GM21526 (cell line): ENCODE measurements at regions not wholly inside any gene's neighbourhood (a gene's known extent, or its start where the extent isn't known, plus 50 kb on each side); places are given as distances from the start of the nearest gene placed in this dataset.
A peak's percentile ranks its signal among the peaks of the same experiment; 100 is the strongest.

Experiments used
- ATAC-seq: cut with Tn5 transposase; IDR thresholded peaks from one replicate; pipeline ENCODE4 v1.9.1; 2021; ENCODE audit warnings: moderate library complexity; ENCODE audit not compliant: unreplicated experiment, low FRiP score

DNA sequence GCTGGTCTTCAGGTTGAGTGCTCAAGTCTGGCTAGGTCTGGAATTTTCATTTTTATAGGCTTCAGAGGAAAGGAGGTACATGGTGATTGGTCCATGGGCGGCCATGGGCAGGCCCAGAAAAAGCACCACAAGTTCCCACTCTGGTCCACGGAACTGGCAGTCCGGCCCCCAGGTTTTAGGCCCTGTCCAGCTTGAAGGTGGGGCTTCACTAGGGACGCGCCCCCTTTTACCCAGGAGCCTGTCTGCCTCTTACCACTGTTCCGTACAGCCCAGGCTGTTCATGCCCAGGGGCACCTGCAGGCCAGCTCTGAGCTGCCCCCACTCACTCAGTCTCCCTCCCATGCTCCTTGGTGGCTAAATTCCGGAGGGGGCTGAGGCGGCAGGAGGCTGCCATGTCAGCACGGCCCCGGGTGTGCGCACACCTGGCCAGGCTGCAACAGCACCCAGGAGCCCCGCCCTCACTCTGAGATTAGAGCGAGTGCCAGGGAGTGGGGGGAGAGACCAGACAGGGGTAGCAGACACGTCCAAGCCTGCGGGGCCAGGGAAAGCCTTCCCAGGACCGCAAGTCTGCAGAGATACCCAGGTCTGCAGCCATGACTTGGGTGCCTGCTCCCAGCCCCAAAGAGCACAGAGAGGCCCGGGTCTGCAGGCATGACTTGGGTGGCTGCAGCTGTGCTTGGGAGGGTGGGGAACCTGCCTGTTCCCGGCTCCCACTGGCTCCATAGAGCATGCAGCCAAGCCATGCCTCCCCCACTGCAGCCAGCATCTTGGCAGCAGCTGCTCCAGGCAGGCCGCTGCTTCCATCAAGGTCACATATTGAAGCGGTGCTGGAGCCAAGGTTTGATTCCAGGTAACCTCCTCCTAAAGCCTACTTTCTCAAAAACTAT, 390.2 kb upstream of the SGCD start:
- ATAC-seq, result no peak

DNA sequence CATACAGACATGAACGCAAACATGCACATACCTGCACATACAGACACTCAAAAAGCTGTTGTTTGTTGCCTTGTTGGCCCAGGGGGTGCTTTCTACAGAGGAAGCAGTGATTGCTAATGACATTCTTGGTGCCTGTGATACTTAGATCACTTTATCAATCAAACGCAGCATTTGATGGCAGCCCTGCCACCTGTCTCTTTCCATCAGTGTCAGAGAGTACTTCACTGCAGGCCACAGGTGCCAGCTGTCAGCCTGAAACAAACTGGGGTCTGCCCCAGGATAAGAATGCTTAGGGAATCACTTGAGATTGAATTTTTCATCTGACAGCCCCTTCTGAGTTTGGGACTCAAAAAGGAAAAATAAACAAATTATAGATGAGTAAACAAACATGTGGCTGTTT, 388.9 kb upstream of the SGCD start:
- no peak for ATAC-seq

DNA sequence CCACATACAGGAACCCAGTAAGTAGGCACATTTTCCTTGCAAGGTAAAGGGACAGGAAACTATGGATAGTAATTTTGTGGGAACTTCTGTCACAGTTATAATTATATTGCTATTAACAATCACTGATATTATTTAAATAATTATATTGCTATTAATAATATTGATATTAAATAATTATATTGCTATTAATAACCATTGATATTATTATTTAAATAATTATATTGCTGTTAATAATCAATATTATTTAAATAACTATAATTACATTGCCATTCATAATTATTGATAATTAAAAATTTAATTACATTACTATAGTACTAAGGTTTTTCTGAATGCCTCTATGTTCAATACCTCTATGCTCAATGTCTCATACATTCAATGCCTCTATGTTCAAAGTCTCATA, 385.6 kb upstream of the SGCD start:
- ATAC-seq, result no peak

DNA sequence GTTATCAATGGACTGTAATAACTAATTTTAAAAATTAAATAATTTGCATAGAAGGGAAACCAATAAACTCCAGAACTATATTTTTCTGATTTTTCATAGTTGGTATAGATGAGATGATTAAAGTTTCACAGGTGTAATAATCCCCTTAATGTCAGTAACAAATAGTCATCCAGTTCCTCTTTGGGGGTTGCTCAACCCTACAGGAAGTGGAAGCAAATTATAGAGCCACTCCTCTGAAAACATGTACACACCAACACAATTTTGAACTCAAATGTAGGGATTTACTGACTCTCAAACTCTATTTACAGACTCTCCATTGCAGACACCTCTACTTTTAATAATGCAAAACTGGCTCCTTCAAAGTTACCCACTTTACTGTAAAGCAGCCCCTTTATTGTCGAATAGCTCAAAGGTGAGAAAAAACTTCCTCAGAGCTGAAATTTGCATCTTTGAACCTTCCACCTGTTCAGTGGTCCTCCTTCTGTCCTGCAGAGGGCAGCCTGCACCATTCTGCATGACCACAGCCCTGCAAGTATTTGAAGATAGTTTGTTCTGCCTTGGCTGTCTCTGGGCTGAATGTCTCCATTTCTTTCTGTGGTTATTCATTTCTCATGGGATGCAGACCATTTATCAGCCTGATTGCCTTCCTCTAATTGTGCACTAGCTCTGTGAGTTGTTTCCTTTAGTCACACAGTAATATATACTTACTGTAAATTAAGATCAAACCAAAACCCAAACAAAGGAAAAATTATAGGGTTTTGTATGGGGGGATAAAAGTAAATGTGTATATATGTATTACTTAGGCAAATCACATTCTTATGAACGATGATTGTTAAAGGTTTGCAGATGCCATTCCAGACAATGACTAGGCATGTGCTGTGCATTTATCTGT, 383.2 kb upstream of the SGCD start:
- peak; percentile 96 for ATAC-seq

DNA sequence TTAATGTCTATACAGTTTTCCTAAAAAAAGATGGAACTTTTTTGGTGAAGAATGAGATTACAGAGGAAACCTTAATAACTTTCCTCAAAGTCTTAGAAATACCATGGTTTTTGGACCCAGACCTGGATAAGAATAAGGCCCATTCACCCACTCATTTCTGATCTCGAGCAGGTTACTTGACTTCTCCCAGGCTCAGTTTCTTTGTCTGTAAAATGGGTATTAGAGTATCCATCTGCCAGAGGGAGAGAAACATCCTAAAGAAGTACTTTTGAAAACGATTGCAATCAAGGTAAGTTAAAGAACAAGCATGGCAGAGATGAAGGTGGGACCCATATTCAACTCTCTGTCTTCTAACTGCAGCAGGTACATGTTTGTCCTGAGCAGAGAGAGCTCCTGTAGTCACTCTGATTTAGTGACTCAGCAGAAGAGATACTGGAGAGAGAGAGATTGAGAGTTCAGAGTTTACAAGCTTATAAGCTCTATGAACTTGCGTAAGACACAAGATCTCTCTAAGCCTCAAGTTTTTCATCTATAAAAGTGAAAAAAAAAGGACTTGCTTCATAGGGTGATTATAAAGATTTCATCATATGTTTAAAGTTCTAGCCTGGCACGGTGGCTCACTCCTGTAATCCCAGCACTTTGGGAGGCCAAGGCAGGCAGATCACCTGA, 379.4 kb upstream of the SGCD start:
- no peak for ATAC-seq

DNA sequence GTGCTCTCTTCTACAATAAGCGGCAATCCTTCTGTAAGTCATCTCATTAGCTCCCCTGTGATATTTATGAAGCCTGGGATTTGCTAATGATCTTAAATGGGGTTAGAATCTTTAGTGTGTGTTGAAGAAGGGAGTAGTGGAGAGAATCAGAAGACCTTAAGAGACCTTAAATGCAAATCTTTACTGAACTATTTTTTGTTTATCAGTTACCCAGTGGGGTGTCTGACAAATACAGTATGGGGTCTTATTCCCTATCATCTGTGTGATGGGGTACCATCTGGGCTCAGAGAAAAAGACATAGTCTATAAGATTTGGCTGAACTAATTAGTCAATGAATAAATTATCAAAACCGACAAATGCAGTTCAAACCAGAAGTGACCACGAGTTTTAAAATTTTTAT, 378.4 kb upstream of the SGCD start:
- ATAC-seq, result no peak

DNA sequence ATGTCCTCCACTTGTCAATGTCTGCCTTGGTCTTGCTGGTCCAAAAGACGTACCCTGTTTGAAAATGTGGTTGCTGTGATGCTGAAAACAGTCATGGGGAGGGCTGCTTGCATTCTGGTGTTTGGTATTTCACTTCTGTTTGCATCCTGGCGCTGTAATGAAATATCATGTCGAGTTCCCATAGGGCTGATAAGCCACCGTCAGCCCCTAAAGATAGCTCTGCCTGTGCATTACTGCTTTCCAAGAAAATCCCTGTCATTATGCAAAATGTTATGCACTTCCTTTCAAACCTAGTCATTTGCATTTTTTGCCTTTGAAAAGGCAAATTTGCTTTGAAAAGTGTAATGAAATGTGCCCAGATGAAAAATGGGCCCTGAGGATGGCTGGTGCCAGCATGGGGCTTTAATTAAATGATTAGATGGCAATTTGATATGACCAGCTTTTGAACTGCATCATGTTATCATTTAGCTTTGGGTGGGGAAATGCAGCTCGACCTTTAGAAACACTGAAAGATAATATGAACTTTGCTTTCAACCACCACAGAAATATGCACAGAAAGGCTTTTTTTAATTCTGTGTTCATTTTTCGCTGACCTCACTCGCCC, 374.4 kb upstream of the SGCD start:
- ATAC-seq, result no peak

DNA sequence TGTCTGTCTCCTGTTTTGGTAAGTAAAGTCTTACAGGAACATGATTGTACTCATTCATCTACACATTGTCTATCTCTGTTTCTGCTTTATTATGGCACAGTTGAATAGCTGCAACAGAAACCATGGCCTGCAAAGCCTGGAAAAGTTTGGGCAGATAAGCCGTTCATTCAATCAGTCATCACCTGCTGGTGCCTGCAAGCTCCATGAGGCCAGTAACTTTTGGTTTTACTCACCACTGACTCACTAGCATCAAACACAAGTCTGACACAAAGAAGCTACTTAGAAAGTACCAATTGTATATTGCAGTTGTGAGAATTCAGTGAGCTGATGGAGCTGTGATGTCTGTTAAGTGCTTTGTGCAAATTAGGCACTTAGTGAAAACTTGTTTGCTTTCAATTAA, 373.6 kb upstream of the SGCD start:
- no peak for ATAC-seq

DNA sequence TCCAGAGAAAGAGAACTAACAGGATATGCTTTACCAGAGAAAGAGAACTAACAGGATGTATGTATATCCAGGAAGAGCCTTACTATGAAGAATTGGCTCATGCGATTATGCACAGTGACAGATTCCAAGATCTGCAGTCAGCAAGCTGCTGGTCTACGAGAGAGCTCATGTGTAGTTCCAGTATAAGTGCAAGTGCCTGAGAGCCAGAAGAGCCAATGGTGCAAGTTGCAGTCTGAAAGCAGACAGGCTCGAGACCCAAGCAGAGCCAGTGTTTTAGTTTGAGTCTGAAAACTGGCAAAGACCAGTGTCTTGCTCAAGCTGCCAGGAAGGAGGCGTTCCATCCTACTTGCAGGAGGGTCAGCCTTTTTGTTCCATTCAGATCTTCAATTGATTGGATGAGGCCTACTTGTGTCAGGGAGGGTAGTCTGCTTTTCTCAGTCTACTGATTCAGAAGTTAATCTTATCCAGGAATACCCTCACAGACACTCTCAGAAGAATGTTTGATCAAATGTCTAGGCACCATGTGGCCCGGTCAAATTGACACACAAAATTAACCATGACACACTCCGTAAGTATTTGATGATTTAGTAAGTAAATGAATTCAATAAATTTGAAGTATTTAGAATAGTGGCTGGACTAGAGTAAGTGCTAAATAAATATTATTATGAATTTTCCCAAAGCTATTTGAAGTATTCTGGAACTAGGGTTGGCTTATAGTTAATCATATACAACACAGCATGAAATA, 372.1 kb upstream of the SGCD start:
- no peak for ATAC-seq

DNA sequence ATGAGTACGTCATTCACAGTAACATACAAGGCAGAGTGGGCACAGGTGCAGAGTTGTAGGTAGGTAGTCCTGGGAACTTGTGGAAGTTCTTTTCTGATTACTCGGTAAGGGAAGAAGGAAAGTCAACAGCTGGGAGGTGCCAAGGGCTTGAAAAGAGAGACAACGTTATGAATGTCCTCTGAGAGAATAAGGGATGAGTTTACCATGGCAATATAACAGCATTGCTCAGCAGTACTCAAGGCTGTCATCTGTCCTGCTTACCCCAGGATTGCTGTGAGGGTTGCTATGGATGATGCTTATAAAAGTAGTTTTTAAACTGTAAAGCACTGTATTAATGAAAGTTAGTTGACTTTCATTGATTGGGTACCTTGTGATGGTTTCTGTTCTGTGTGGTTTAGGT, 369.1 kb upstream of the SGCD start:
- no peak for ATAC-seq

DNA sequence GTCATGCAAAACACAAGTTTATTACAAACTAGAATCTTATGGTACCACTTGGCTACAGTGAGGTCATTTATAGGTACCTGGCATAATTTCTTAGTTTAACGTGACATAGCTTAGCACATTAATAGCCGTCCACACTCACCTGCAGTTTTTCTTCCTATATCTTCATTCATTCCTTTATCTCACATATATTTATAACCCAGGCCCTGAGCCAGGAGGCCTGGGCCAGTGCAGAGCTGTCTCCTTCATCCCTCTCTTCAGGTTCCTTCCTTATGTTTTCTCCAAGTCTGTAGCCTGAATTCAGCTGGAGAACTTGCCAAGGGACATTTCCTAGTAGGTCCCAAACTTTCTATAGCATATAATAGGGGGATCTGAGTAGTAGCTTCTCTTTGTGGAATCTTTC, 367.9 kb upstream of the SGCD start:
- no peak for ATAC-seq

DNA sequence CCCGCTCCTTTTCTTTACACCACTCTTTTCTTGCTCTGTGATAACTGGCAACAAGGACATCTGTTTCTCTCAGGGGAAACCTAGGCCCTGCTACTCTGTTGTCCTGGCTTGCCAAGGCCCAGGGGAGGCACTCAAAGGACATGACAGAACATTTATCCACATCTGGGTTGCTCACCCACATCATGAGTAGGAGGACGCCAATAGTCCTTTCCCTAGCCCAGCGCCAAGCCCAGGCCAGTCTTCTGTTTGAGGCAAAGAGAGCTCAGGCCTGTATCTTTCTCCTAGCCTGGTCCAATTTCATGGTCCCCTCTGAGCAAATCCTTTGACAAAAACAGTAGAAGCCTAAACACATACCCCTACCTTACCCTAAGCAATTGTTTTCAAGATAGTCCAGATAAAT, 366.8 kb upstream of the SGCD start:
- ATAC-seq, result no peak

DNA sequence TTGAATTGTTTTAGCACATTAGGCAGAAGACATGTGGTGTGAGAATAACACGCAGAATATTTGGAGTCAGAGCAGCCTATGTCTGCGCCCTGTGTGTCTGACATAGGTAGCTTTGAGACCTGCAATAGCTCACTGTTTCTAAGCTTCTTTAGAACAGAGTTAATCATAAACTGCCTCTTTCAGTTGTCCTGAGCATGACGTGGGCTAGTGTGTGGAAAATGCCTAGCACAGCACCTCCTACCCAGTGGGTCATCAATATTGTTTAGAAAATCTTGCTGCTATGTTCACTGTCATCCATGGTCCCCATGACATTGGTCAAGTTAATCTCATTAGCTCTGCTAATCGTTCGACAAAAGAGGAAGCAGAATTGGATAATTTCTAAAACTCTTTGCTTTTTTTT, 357.4 kb upstream of the SGCD start:
- no peak for ATAC-seq

DNA sequence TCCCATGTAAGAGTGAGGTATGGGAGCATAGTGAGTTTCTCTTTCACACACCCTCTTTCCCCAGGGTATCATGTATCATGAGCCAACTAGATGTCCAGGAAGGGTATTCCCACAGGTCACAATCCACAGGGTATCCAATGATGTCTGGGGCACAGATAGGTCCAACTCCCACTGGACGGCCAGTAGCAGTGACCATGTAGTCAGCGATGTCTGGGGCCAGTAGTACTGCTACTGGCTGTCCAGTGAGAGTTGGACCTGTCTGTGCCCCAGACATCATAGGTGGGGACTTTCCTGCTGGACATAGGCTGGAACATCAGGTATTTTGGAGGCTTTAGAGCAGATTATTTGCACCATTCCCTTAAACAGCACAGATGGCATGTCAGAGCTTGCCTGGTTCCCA, 352.6 kb upstream of the SGCD start:
- no peak for ATAC-seq

DNA sequence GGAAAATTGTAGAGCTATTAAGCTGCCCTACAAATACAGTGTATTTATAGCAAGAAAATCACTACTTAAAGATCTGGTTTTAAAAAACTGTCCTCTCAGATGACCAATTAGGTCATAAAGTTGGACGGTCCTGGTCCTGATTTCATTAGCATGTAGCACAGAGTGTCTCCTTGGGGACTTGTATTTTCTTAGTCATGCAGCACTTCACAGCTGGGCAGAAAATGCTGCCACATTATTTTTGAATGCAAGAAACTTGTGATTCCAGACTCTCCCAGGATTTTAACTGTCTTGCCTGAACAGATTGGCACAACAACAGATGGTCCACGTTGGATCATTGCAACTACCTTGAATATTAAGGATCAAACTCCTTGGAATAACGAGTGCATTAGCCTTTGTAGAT, 348.1 kb upstream of the SGCD start:
- ATAC-seq, result no peak

DNA sequence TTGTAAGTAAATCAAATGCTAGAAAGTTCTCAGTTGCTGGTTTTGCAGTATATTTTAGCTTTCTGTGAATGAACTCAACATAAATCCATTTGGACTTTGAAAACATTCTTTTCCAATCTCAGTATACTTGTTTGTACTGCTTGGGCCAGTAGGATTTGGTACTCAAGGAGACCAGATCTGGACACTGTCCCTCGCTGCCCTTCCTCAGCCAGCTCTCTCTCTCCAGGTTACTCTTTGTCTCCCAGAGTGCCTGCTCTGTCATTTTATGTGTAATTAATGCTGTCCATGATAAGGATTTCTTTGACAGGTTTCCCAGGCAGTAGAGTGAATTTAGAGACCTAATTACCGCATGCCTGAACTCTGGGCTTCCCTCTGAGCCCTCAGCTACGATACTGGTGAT, 344.6 kb upstream of the SGCD start:
- ATAC-seq, result no peak

DNA sequence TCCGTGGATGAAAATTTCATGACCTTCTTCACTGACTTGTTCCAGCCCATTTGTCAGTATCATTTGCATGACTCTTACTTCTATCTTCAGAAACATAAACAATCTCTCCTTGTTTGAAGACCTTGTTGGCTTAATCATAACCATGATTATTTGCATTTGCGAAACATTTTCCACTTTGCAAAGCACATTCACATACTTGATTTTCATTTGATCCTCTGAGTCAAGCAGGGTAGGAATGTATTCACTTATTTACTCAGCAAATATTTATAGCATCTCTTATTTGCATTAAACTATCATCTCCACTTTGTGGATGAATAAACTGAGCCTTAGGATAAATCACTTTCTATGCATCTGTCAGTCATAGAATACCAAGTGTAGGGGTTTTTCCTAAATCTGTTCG, 343.0 kb upstream of the SGCD start:
- ATAC-seq, result no peak

DNA sequence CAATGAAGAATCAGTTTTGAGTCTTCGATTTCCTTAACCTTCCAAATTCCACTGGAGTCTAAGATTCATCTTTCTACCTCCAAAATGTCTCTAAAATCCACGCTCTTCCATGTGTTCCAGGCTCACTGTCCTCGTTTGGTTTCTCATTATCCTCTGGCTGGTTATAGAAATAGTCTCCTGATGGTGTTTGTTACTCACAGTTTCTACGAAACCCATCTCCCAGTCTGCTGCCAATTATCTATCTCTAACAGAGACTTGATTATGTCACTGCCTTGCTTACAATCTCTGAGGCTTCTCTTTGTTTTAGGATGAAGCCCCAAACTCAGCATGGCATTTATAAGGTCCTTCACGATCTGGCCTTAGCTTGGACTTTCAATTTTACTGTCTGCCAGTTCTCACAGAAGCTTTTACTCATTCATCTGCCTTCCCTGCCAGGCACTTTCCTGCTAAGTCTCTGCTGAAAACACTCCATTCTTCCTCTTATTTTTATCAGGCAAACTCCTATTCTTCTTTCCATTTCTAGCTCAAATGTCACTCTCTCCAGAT, 339.6 kb upstream of the SGCD start:
- ATAC-seq, result no peak

DNA sequence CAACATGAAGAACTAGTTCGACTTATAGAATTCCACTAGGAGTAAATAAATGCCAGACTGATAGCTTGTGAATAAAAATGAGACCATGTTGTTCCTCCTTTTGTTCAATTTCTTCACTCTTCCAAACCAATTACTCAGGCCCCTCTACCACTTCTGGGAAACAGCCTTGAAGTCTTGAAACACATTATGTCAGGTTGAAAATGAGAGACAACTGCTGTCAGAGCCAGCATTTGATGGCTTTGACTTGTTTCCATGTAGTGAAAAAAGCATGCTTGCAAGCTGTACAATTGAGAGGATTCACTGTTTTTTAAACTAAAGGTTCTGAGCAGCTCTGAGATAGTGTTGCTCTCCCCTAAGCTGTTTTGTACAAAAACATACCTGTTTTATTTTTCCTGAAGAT, 337.1 kb upstream of the SGCD start:
- no peak for ATAC-seq

DNA sequence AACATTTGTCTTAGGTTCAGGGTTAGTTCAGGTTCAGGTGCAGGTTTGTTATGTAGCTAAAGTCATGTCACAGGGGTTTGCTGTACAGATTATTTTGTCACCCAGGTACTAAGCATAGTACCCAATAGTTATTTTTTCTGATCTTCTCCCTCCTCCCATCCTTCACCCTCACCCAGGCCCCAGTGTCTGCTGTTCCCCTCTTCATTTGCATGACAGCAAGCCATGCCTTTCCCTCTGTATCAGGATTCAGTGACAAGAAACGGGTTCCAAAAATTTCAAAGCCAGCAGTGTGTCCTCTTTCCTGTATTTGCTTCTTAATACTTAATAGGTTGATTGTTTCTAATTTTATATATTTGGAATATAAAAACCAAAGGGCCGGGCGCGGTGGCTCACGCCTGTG, 330.8 kb upstream of the SGCD start:
- no peak for ATAC-seq
